ENCODE measurements at regions not wholly inside any gene's neighbourhood (a gene's known extent, or its start where the extent isn't known, plus 50 kb on each side); places are given as distances from the start of the nearest gene placed in this dataset.

DNA sequence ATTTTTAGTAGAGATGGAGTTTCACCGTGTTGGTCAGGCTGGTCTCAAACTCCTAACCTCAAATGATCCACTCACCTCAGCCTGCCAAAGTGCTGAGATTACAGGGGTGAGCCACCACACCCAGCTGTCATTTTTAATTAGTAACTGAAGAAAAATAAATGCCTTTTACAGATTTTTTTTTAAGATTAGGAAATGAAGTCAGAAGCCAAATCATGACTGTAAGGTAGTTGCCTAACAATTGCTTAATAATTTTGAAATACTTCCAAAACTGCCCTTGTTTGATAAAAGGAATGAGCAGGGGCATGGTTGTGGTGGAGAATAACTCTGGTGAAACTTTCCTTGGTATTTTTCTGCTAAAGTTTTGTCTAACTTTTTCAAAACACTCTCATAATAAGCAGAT lies 98.9 kb upstream of the SLC5A12 start:
- TF ChIP-seq, protein P1, sequence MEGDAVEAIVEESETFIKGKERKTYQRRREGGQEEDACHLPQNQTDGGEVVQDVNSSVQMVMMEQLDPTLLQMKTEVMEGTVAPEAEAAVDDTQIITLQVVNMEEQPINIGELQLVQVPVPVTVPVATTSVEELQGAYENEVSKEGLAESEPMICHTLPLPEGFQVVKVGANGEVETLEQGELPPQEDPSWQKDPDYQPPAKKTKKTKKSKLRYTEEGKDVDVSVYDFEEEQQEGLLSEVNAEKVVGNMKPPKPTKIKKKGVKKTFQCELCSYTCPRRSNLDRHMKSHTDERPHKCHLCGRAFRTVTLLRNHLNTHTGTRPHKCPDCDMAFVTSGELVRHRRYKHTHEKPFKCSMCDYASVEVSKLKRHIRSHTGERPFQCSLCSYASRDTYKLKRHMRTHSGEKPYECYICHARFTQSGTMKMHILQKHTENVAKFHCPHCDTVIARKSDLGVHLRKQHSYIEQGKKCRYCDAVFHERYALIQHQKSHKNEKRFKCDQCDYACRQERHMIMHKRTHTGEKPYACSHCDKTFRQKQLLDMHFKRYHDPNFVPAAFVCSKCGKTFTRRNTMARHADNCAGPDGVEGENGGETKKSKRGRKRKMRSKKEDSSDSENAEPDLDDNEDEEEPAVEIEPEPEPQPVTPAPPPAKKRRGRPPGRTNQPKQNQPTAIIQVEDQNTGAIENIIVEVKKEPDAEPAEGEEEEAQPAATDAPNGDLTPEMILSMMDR (IDR thresholded peaks at IDR 0.05; ENCODE audit: extremely low read depth in 1 of 2, insufficient read depth in 1 of 2, low read depth in 1 of 2, low read length in 2 of 2): no peak
- TF ChIP-seq, protein P2, sequence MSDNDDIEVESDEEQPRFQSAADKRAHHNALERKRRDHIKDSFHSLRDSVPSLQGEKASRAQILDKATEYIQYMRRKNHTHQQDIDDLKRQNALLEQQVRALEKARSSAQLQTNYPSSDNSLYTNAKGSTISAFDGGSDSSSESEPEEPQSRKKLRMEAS (IDR thresholded peaks at IDR 0.05; ENCODE audit: insufficient read depth, insufficient read length): no peak

Data from endothelial cell of umbilical vein (primary cell).